ENCODE measurements at regions not wholly inside any gene's neighbourhood (a gene's known extent, or its start where the extent isn't known, plus 50 kb on each side); places are given as distances from the start of the nearest gene placed in this dataset.

DNA sequence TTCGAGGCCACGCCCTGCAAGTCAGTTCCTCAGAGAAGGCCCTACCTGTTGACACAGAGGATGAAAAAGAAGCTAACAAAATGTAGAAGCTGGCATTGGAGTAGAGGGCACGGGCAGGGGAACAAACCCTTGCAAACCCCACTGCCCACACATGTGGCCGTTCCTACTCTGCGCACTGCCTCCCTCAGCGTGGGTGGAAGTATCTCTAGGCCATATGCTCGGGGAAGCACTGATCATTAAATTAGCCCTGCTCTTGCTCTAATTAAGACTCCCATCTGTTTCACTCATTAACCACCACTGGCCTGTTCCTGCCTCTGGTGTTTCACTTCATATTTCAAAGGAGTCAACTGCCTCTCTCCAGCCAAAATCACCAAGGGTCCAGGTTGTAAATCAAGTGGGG, 201.2 kb upstream of the SFSWAP start:
- TF ChIP-seq POLR2A (IDR thresholded peaks at IDR 0.05; ENCODE audit: low read depth, low read length), result no peak
- no peak for TF ChIP-seq POLR2AphosphoS5 (IDR thresholded peaks at IDR 0.05; ENCODE audit: low read depth, low read length)
- no peak for TF ChIP-seq TAF1 (IDR thresholded peaks at IDR 0.05; ENCODE audit: borderline replicate concordance, low read depth, low read length)

Measured in GM12892 (cell line).